ENCODE measurements at regions not wholly inside any gene's neighbourhood (a gene's known extent, or its start where the extent isn't known, plus 50 kb on each side); places are given as distances from the start of the nearest gene placed in this dataset.

DNA sequence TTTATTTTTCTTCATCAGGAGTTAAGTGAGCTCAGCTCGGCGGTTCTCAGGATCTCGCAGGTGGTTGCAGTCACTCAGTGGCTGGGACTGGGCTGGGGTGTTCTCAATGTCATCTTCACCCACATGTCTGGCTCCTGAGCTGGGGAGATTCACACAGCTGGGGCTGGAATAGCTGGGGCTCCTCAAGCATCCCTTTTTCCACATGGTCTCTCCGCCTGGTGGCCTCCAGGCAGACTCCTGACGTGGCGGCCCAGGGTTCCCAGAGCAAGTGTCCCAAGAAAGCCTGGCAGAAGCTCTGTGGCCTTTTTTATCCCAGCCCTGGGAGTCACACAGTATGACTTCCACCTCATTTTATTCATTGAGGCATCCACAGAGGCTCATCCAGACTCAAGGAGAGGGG is 84.1 kb upstream of the ANKRD34C start:
- TF ChIP-seq, protein P1, sequence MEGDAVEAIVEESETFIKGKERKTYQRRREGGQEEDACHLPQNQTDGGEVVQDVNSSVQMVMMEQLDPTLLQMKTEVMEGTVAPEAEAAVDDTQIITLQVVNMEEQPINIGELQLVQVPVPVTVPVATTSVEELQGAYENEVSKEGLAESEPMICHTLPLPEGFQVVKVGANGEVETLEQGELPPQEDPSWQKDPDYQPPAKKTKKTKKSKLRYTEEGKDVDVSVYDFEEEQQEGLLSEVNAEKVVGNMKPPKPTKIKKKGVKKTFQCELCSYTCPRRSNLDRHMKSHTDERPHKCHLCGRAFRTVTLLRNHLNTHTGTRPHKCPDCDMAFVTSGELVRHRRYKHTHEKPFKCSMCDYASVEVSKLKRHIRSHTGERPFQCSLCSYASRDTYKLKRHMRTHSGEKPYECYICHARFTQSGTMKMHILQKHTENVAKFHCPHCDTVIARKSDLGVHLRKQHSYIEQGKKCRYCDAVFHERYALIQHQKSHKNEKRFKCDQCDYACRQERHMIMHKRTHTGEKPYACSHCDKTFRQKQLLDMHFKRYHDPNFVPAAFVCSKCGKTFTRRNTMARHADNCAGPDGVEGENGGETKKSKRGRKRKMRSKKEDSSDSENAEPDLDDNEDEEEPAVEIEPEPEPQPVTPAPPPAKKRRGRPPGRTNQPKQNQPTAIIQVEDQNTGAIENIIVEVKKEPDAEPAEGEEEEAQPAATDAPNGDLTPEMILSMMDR (IDR thresholded peaks at IDR 0.05 in 8 of 11, conservative IDR thresholded peaks at IDR 0.05 in 3 of 11), result no peak
- no peak for TF ChIP-seq POLR2AphosphoS5 (IDR thresholded peaks at IDR 0.05)
- no peak for TF ChIP-seq POLR2A (IDR thresholded peaks at IDR 0.05)
